Fibroblast of pulmonary artery (primary cell): ENCODE measurements at regions not wholly inside any gene's neighbourhood (a gene's known extent, or its start where the extent isn't known, plus 50 kb on each side); places are given as distances from the start of the nearest gene placed in this dataset.

ENCODE experiments used
- DNase-seq: peaks from one replicate; pipeline ENCODE4 v3.0.0-alpha.2; 2010; ENCODE audit warnings: low read depth
- H3K4me3 ChIP-seq: replicated peaks from 2 replicates; pipeline ENCODE4 v1.5.1; 2011; ENCODE audit warnings: low read depth, mild to moderate bottlenecking, control low read depth, low read length, moderate library complexity
- TF ChIP-seq, protein P1 (sequence below): IDR thresholded peaks from 2 replicates; pipeline ENCODE4 v1.5.1; 2011; ENCODE audit warnings: mild to moderate bottlenecking, control low read depth, low read length, inconsistent platforms; ENCODE audit errors: missing control alignments

DNA sequence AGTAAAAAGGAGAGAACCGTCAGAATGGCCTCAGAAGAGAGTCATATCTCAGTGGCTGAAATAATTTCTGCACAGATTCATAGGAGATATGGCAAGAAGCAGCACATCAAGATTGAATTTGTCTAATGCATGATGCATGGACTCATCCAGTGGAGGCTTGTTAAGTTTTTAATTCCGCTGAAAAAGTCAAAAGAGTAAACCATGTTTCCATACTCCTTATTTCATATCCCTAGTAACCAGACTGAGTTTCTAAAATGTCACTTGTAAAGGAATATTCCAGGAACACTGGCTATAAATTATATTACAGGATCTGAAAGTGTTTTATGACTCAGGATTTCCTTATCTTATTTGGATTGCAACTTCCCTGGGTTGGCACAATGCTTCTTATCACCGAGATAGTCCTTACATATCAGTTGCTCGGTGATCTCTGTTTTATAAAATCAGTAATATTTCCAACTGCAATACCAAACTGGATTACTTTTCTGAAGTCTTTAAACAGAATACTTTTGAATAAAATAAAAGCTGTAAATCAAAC, 180.2 kb upstream of the TSC22D1 start:
- TF ChIP-seq, protein P1, sequence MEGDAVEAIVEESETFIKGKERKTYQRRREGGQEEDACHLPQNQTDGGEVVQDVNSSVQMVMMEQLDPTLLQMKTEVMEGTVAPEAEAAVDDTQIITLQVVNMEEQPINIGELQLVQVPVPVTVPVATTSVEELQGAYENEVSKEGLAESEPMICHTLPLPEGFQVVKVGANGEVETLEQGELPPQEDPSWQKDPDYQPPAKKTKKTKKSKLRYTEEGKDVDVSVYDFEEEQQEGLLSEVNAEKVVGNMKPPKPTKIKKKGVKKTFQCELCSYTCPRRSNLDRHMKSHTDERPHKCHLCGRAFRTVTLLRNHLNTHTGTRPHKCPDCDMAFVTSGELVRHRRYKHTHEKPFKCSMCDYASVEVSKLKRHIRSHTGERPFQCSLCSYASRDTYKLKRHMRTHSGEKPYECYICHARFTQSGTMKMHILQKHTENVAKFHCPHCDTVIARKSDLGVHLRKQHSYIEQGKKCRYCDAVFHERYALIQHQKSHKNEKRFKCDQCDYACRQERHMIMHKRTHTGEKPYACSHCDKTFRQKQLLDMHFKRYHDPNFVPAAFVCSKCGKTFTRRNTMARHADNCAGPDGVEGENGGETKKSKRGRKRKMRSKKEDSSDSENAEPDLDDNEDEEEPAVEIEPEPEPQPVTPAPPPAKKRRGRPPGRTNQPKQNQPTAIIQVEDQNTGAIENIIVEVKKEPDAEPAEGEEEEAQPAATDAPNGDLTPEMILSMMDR = no peak
- H3K4me3 ChIP-seq = no peak overlapping the region
- DNase-seq = no peak

DNA sequence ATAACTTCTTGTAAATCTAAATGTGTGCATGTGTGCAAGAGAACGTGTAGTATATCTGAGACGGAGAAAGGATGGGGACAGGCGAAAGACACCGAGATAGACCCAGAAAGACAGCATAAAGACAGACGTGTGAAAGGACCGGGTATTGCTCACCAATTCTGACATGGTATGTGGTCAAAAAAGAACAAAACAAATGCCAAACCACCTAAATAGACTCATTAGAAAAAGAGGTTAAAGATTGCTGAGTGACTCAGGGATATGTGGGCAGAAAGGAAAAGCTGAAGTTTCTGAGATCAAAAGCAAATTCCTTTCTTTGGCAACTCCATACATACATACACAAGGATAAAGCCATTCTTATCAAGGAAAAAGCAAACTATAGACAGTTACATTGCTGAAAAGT, 179.7 kb upstream of the TSC22D1 start:
- peak; percentile 53 for DNase-seq
- H3K4me3 ChIP-seq = no peak overlapping the region
- TF ChIP-seq, protein P1 = no peak

DNA sequence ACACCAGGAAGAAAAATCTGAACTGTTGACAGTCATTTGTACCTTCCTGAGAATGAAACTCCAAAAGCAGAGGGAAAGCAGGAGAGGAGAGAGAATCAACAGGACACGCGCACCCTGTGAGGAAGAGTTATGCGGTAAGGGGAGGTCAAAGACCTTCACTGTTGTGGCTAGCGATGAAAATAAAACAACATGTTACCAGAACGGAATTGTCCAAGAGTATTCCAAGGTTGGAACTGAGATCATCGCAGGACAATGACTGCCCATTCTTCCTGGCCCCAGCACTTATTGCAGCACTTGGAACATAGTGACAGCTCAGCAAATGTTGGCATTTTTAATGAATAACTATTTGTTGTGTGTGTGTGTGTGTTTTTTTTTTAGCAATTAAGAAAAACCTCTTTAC, 176.0 kb upstream of the TSC22D1 start:
- H3K4me3 ChIP-seq = no peak overlapping the region
- no peak for DNase-seq
- TF ChIP-seq, protein P1 = no peak

DNA sequence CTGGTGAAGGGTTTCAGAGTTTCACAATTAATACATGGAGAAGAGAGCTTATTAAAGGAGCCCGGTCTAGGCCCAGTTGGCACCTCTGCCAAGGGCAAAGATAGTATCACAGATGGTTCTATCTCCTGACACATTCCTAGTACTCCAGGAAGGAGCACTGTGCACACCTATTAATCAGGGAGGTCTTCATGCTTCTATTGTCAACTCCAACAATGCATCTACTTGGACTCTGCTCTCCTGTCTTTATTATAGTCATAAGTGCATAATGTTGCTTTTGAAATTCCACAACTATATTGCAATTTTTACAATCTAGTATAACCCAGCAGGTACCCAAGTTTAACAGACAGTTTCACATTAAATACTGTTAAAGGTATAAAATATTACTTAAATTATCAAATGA, 174.5 kb upstream of the TSC22D1 start:
- no peak for DNase-seq
- TF ChIP-seq, protein P1 = no peak
- H3K4me3 ChIP-seq = no peak overlapping the region

DNA sequence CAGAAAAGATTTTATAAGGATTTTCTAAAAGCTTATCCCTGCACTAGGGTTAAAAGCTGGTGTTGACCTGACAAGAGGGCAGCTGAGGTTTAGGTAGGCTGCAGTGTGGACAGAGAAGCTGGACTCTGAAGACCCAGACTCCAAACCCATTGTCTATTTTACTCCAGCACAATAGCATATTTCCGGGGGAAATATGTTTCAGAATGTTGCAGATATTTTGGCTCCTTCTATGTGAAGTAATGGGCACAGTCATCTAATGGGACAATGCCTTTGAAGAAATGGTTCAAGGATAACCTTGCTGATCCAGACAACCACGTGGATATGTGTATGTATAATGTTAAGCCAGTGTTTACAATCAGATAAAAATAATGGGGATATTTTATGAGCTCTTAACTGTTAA, 173.8 kb upstream of the TSC22D1 start:
- no peak overlapping the region for H3K4me3 ChIP-seq
- TF ChIP-seq, protein P1 = no peak
- no peak for DNase-seq

DNA sequence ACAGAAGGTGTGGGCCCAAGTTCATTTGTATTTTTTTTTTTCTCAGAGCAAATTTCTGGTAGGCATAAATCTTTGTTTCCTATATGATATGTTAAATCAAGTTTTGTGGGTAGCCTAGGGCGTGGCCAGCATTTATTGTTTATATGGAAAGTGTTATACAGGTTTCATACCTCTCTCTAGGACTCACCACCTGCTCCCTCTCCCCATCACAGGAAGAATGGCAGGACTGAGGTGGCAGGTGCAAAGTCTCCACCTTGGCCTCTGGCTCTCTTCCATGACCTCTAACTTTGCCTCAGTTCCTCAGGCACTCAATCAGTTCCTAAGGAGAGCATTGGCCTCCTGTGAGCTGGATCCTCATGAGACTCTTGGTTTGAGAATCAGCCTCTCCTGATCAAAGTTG, 172.3 kb upstream of the TSC22D1 start:
- no peak for DNase-seq
- TF ChIP-seq, protein P1 = no peak
- H3K4me3 ChIP-seq = no peak overlapping the region

DNA sequence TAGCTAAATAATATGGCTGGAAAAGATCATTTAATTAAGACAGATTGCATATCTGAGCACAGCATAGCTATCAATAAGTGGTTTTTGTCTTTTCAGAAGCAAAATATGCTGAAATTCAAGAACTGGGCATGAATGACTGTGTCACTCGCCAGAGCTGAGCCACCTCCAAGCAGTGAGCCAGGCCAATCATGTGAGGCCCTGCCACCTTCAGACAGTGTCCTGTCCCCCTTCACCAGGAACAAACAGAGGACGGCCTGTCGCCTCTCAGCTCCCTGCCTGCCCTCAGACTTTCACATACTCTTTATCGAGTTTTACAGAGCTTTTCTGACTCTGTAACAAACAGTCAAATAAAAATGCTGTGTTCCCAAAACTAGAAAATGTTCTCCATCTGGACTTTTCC, 171.0 kb upstream of the TSC22D1 start:
- H3K4me3 ChIP-seq = no peak overlapping the region
- TF ChIP-seq, protein P1 = no peak
- DNase-seq = no peak
